H1 (cell line): ENCODE measurements at regions not wholly inside any gene's neighbourhood (a gene's known extent, or its start where the extent isn't known, plus 50 kb on each side); places are given as distances from the start of the nearest gene placed in this dataset.

Source experiments
- CTCF ChIA-PET: fragments of 300-600 bp; sonication (Branson Sonifier 250); formaldehyde crosslinking; loops from one replicate; lab custom pipeline; 2021; ENCODE audit not compliant: partially characterized antibody; lab: Charles Lee
- POLR2A ChIA-PET: fragments of 300-600 bp; sonication (Branson Sonifier 250); formaldehyde crosslinking; loops from one replicate; lab custom pipeline; 2021; ENCODE audit warnings: inconsistent platforms; ENCODE audit not compliant: partially characterized antibody; lab: Charles Lee
- DNase-seq, 2 experiments: peaks; one replicate each; pipeline versions ENCODE4 v3.0.0 to v3.0.0-alpha.2; 2010 to 2022; ENCODE audit warnings: low spot score in 2 of 2, low read depth in 1 of 2, mixed read lengths in 1 of 2
- FAIRE-seq: peaks from 2 replicates; lab custom pipeline; 2011; peaks lifted over from hg19 to GRCh38; lab: Jason Lieb, UNC
- H2AFZ ChIP-seq: 2 replicates; pipeline ENCODE4 v1.8.1; 2012; ENCODE audit warnings: low read length, inconsistent platforms
- H2AK5ac ChIP-seq: 2 replicates; pipeline ENCODE4 v1.6.1; 2013; ENCODE audit warnings: low read depth, low read length
- H2BK120ac ChIP-seq: replicated peaks from 2 replicates; pipeline ENCODE3; 2013; ENCODE audit warnings: low read depth, low read length, inconsistent platforms
- H2BK12ac ChIP-seq: 2 replicates; pipeline ENCODE4 v1.6.1; 2013; ENCODE audit warnings: low read depth, low read length
- H2BK15ac ChIP-seq: 2 replicates; pipeline ENCODE4 v1.6.1; 2013; ENCODE audit warnings: low read length
- H2BK20ac ChIP-seq: 2 replicates; pipeline ENCODE4 v1.6.1; 2013; ENCODE audit warnings: low read length
- H2BK5ac ChIP-seq: 2 replicates; pipeline ENCODE4 v1.6.1; 2013; ENCODE audit warnings: low read depth, low read length
- H3K14ac ChIP-seq: 2 replicates; pipeline ENCODE4 v1.6.1; 2013; ENCODE audit warnings: inconsistent platforms; ENCODE audit not compliant: insufficient read length
- H3K18ac ChIP-seq: 2 replicates; pipeline ENCODE4 v1.6.1; 2013; ENCODE audit warnings: low read length; ENCODE audit errors: extremely low read depth
- H3K23ac ChIP-seq: 2 replicates; pipeline ENCODE4 v1.6.1; 2013; ENCODE audit warnings: inconsistent platforms; ENCODE audit not compliant: insufficient read length
- H3K23me2 ChIP-seq: 2 replicates; pipeline ENCODE4 v1.6.1; 2013; ENCODE audit warnings: low read depth, low read length
- H3K27ac ChIP-seq: 2 replicates; pipeline ENCODE4 v1.6.1; 2011; ENCODE audit warnings: low read depth, low read length, inconsistent platforms
- H3K27me3 ChIP-seq, 4 experiments: replicated peaks in 1 of 4; 1 replicate in 1 of 4; 2 replicates in 3 of 4; pipeline versions ENCODE4 v1.6.1 to v1.8.1; 2011 to 2013; ENCODE audit warnings: low read length in 3 of 4, mild to moderate bottlenecking in 3 of 4, inconsistent platforms in 2 of 4, mixed read lengths in 2 of 4, moderate library complexity in 1 of 4; ENCODE audit not compliant: control insufficient read depth in 3 of 4, insufficient read depth in 3 of 4; ENCODE audit errors: extremely low read depth in 1 of 4
- H3K36me3 ChIP-seq, 4 experiments: 2 replicates each; pipeline versions ENCODE4 v1.6.1 to v1.8.1; 2011 to 2013; ENCODE audit warnings: mild to moderate bottlenecking in 4 of 4, low read length in 3 of 4, moderate library complexity in 2 of 4, control low read depth in 1 of 4, inconsistent platforms in 1 of 4; ENCODE audit not compliant: insufficient read depth in 4 of 4, control insufficient read depth in 2 of 4
- H3K4ac ChIP-seq: replicated peaks from 2 replicates; pipeline ENCODE3; 2013; ENCODE audit warnings: low read length, low read depth, mixed read lengths, inconsistent platforms; ENCODE audit not compliant: insufficient read length
- H3K4me1 ChIP-seq, 4 experiments: replicated peaks in 1 of 4; 1 replicate in 1 of 4; 2 replicates in 3 of 4; pipeline versions ENCODE4 v1.6.1 to v1.8.1; 2011 to 2013; ENCODE audit warnings: low read length in 3 of 4, inconsistent platforms in 2 of 4, mixed read lengths in 1 of 4; ENCODE audit not compliant: insufficient read depth in 4 of 4, control insufficient read depth in 3 of 4
- H3K4me2 ChIP-seq, 2 experiments: 2 replicates each; pipeline versions ENCODE4 v1.6.1 to v1.8.1; 2011 to 2013; ENCODE audit warnings: low read depth in 2 of 2, low read length in 2 of 2, control low read depth in 1 of 2, inconsistent platforms in 1 of 2, mild to moderate bottlenecking in 1 of 2; ENCODE audit not compliant: insufficient read depth in 1 of 2
- H3K4me3 ChIP-seq, 4 experiments: fragments of 200-600, 300-600 bp in 1 of 4; sonication (generic), shearing (Covaris generic), sonication (Bioruptor Twin) in 1 of 4; 2 replicates each; pipeline versions ENCODE4 v1.5.1 to v1.8.1; 2011 to 2016; ENCODE audit warnings: low read length in 4 of 4, low read depth in 3 of 4, control low read depth in 2 of 4, inconsistent platforms in 2 of 4, mild to moderate bottlenecking in 2 of 4, mixed read lengths in 1 of 4, moderate library complexity in 1 of 4; ENCODE audit not compliant: insufficient read depth in 2 of 4; ENCODE audit errors: extremely low read depth in 1 of 4
- H3K56ac ChIP-seq: replicated peaks from 2 replicates; pipeline ENCODE3; 2013; ENCODE audit warnings: low read depth, mild to moderate bottlenecking, mixed read lengths, low read length, inconsistent platforms; ENCODE audit not compliant: insufficient read length
- H3K79me1 ChIP-seq: 2 replicates; pipeline ENCODE4 v1.6.1; 2013; ENCODE audit warnings: low read depth, low read length, control low read depth
- H3K79me2 ChIP-seq, 2 experiments: 2 replicates each; pipeline versions ENCODE4 v1.6.1 to v1.8.1; 2012 to 2013; ENCODE audit warnings: low read length in 2 of 2, mild to moderate bottlenecking in 2 of 2, inconsistent platforms in 1 of 2; ENCODE audit not compliant: insufficient read depth in 2 of 2, control insufficient read depth in 1 of 2
- H3K9ac ChIP-seq, 4 experiments: replicated peaks in 1 of 4; 1 replicate in 1 of 4; 2 replicates in 3 of 4; pipeline versions ENCODE4 v1.6.1 to v1.8.1; 2011 to 2013; ENCODE audit warnings: low read depth in 3 of 4, low read length in 3 of 4, control low read depth in 2 of 4, mild to moderate bottlenecking in 2 of 4, moderate library complexity in 2 of 4, inconsistent platforms in 1 of 4; ENCODE audit errors: extremely low read depth in 1 of 4
- H3K9me3 ChIP-seq, 2 experiments: 2 replicates each; pipeline versions ENCODE4 v1.6.1 to v1.8.1; 2012 to 2013; ENCODE audit warnings: mild to moderate bottlenecking in 2 of 2, moderate library complexity in 2 of 2, control low read depth in 1 of 2, inconsistent platforms in 1 of 2, low read depth in 1 of 2, low read length in 1 of 2, mixed read lengths in 1 of 2; ENCODE audit not compliant: insufficient read depth in 2 of 2
- H4K20me1 ChIP-seq, 2 experiments: replicated peaks in 1 of 2; 2 replicates each; pipeline versions ENCODE3 to v1.8.1; 2011 to 2013; ENCODE audit warnings: inconsistent platforms in 2 of 2, low read length in 2 of 2, mild to moderate bottlenecking in 1 of 2; ENCODE audit not compliant: insufficient read depth in 2 of 2, control insufficient read depth in 1 of 2
- H4K5ac ChIP-seq: 2 replicates; pipeline ENCODE4 v1.6.1; 2013; ENCODE audit warnings: low read length, low read depth, mixed read lengths, inconsistent platforms; ENCODE audit not compliant: insufficient read length
- H4K8ac ChIP-seq: 2 replicates; pipeline ENCODE4 v1.8.0; 2013; ENCODE audit warnings: mild to moderate bottlenecking, moderate library complexity, low read length, inconsistent platforms; ENCODE audit not compliant: insufficient read depth; ENCODE audit errors: extremely low read depth
- H4K91ac ChIP-seq: replicated peaks from 2 replicates; pipeline ENCODE3; 2013; ENCODE audit warnings: low read length, mixed read lengths, inconsistent platforms; ENCODE audit not compliant: insufficient read length
- ASH2L ChIP-seq: fragments of 200-600, 300-600 bp; sonication (generic); IDR thresholded peaks from one replicate; pipeline ENCODE4 v1.7.1; 2017; ENCODE audit warnings: low read length
- ATF2 ChIP-seq: IDR thresholded peaks from 2 replicates; pipeline ENCODE4 v1.6.1; 2012; ENCODE audit warnings: low read length, inconsistent platforms
- CEBPB ChIP-seq: IDR thresholded peaks from 2 replicates; pipeline ENCODE4 v1.6.1; 2012; ENCODE audit warnings: low read depth, low read length
- EP300 ChIP-seq, 2 experiments: IDR thresholded peaks; 1 replicate in 1 of 2; 2 replicates in 1 of 2; pipeline ENCODE4 v1.6.1; 2011 to 2012; ENCODE audit warnings: low read depth in 2 of 2, low read length in 2 of 2, mild to moderate bottlenecking in 2 of 2, borderline replicate concordance in 1 of 2, inconsistent platforms in 1 of 2, moderate library complexity in 1 of 2
- HDAC6 ChIP-seq: IDR thresholded peaks from one replicate; pipeline ENCODE4 v1.7.1; 2012; ENCODE audit warnings: low read depth, mild to moderate bottlenecking, inconsistent platforms, low read length, moderate library complexity
- JUN ChIP-seq: IDR thresholded peaks from 2 replicates; pipeline ENCODE4 v1.6.1; 2011; ENCODE audit warnings: low read depth, mild to moderate bottlenecking, improper control_type of control experiment, low read length
- RAD21 ChIP-seq, 2 experiments: IDR thresholded peaks in 1 of 2; conservative IDR thresholded peaks in 1 of 2; 2 replicates each; pipeline ENCODE4 v1.6.1; 2011; ENCODE audit warnings: low read depth in 2 of 2, low read length in 2 of 2, improper control_type of control experiment in 1 of 2, inconsistent platforms in 1 of 2, mild to moderate bottlenecking in 1 of 2, moderate library complexity in 1 of 2
- RNF2 ChIP-seq: fragments of 200-900, 300-1000 bp; sonication (generic); IDR thresholded peaks from 2 replicates; pipeline ENCODE4 v1.7.1; 2016; ENCODE audit warnings: borderline replicate concordance, low read depth, mild to moderate bottlenecking, antibody characterized with exemption, low read length; ENCODE audit not compliant: poor library complexity, severe bottlenecking; ENCODE audit errors: missing control alignments
- SIX5 ChIP-seq: IDR thresholded peaks from 2 replicates; pipeline ENCODE4 v1.6.1; 2011; ENCODE audit warnings: mild to moderate bottlenecking, low read depth, low read length
- ZNF274 ChIP-seq: IDR thresholded peaks from 2 replicates; pipeline ENCODE4 v1.7.0; 2012; ENCODE audit warnings: low read length, borderline replicate concordance; ENCODE audit errors: extremely low read depth
- WGBS, 2 experiments: shearing (Covaris generic) in 1 of 2; methylation state at CpG; one replicate each; pipeline versions ENCODE4 v1.1.6 to v1.1.7; 2013 to 2015; ENCODE audit warnings: low lambda C conversion rate in 2 of 2, mixed read lengths in 2 of 2, inconsistent platforms in 1 of 2, low coverage in 1 of 2, missing lambda C conversion rate in 1 of 2; ENCODE audit not compliant: insufficient replicate concordance in 2 of 2, insufficient coverage in 1 of 2, insufficient read length in 1 of 2; ENCODE audit errors: extremely low coverage in 1 of 2, missing lambda C conversion rate in 1 of 2; 5-methylcytosine and 5-hydroxymethylcytosine counted together

GRCh38 chr10:9043466-9043865 is 989.0 kb downstream of the GATA3 start:
- H3K27me3 ChIP-seq, result no peaks in the 10 kb centered on the region
- FAIRE-seq (no peak), DNase-seq (no peak)
- no peak overlapping the region for H2BK5ac ChIP-seq
- H2BK20ac ChIP-seq, result no peak overlapping the region
- no peaks in the 10 kb centered on the region; the same call in 1 of the 2 replicates for H3K23me2 ChIP-seq
- CTCF ChIA-PET, result no interaction called here
- 95% methylated on average over 2 of the region's 2 CpGs; no CpG with 5 or more reads in 1 of the 2 experiments for WGBS, 2 experiments
- H4K8ac ChIP-seq, result no peak overlapping the region
- H3K9ac ChIP-seq, result no peak overlapping the region
- H3K18ac ChIP-seq, result no peak overlapping the region
- no peak overlapping the region for H3K4ac ChIP-seq
- no peaks in the 10 kb centered on the region for H3K4me1 ChIP-seq
- H3K23ac ChIP-seq, result no peak overlapping the region
- no peak overlapping the region for H2BK120ac ChIP-seq
- no peak overlapping the region for H3K4me3 ChIP-seq
- no peaks in the 10 kb centered on the region for H3K36me3 ChIP-seq
- H2BK12ac ChIP-seq, result no peak overlapping the region
- no peak for TF ChIP-seq HDAC6
- TF ChIP-seq RNF2, result no peak
- no peak for TF ChIP-seq ASH2L
- TF ChIP-seq ATF2, result no peak
- TF ChIP-seq SIX5, result no peak
- no peak for TF ChIP-seq CEBPB
- no peak for TF ChIP-seq JUN
- no peak for TF ChIP-seq RAD21 (IDR thresholded peaks at IDR 0.05 in 1 of 2, conservative IDR thresholded peaks at IDR 0.05 in 1 of 2; ENCODE audit: low read depth in 2 of 2, low read length in 2 of 2)
- no peak for TF ChIP-seq EP300 (IDR thresholded peaks at IDR 0.05; ENCODE audit: borderline replicate concordance in 1 of 2, low read depth in 2 of 2, low read length in 2 of 2)
- TF ChIP-seq ZNF274, result no peak
- no peak overlapping the region for H2AK5ac ChIP-seq
- H3K79me1 ChIP-seq, result no peaks in the 10 kb centered on the region
- no peak overlapping the region for H3K56ac ChIP-seq
- no peak overlapping the region for H4K91ac ChIP-seq
- H3K14ac ChIP-seq, result no peak overlapping the region
- POLR2A ChIA-PET, result no interaction called here
- H2BK15ac ChIP-seq, result no peak overlapping the region
- H4K5ac ChIP-seq, result no peak overlapping the region
- H3K27ac ChIP-seq, result no peak overlapping the region
- H3K79me2 ChIP-seq, result no peaks in the 10 kb centered on the region
- no peaks in the 10 kb centered on the region for H4K20me1 ChIP-seq
- H2AFZ ChIP-seq, result no peak overlapping the region
- no peaks in the 10 kb centered on the region; a peak in 1 of 4 replicates for H3K9me3 ChIP-seq
- no peak overlapping the region for H3K4me2 ChIP-seq
